ENCODE measurements at regions not wholly inside any gene's neighbourhood (a gene's known extent, or its start where the extent isn't known, plus 50 kb on each side); places are given as distances from the start of the nearest gene placed in this dataset.

- TF ChIP-seq, protein P1, sequence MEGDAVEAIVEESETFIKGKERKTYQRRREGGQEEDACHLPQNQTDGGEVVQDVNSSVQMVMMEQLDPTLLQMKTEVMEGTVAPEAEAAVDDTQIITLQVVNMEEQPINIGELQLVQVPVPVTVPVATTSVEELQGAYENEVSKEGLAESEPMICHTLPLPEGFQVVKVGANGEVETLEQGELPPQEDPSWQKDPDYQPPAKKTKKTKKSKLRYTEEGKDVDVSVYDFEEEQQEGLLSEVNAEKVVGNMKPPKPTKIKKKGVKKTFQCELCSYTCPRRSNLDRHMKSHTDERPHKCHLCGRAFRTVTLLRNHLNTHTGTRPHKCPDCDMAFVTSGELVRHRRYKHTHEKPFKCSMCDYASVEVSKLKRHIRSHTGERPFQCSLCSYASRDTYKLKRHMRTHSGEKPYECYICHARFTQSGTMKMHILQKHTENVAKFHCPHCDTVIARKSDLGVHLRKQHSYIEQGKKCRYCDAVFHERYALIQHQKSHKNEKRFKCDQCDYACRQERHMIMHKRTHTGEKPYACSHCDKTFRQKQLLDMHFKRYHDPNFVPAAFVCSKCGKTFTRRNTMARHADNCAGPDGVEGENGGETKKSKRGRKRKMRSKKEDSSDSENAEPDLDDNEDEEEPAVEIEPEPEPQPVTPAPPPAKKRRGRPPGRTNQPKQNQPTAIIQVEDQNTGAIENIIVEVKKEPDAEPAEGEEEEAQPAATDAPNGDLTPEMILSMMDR (conservative IDR thresholded peaks at IDR 0.05; ENCODE audit: low read depth, low read length) = no peak
- no peak for TF ChIP-seq EZH2 (IDR thresholded peaks at IDR 0.05; ENCODE audit: borderline replicate concordance, low read depth, low read length, poor library complexity, severe bottlenecking)
Measured at GRCh38 chr13:107931056-107931455, 284.3 kb downstream of the LIG4 start.

Data from A673 (cell line).